Testis (tissue), 2 donors: ENCODE measurements at regions not wholly inside any gene's neighbourhood (a gene's known extent, or its start where the extent isn't known, plus 50 kb on each side); places are given as distances from the start of the nearest gene placed in this dataset.
"Not testable (repeated sequence)": the region's sequence is repeated elsewhere in the genome, so short reads cannot be mapped to it uniquely, and the experiment has no call there.

Experiments
- DNase-seq: peaks from one replicate; pipeline ENCODE4 v3.0.0-alpha.2; 2019
- H3K27ac ChIP-seq, 2 donors: fragments of 200-600 bp; sonication (generic); one replicate each; pipeline ENCODE4 v1.5.1; 2019
- H3K27me3 ChIP-seq: fragments of 200-600 bp; sonication (generic); one replicate; pipeline ENCODE4 v1.5.1; 2019
- H3K36me3 ChIP-seq: fragments of 200-600 bp; sonication (generic); one replicate; pipeline ENCODE4 v1.5.1; 2017; ENCODE audit warnings: low read depth; ENCODE audit errors: missing control alignments
- H3K4me1 ChIP-seq: fragments of 200-600 bp; sonication (generic); one replicate; pipeline ENCODE4 v1.5.1; 2019
- H3K4me3 ChIP-seq, 2 donors: fragments of 200-600 bp; sonication (generic); one replicate each; pipeline ENCODE4 v1.5.1; 2017 to 2019
- H3K9me3 ChIP-seq: fragments of 200-600 bp; sonication (generic); one replicate; pipeline ENCODE4 v1.5.1; 2017
- POLR2A ChIP-seq: fragments of 450-650 bp; IDR thresholded peaks from one replicate; pipeline ENCODE4 v1.6.1; 2017; ENCODE audit warnings: antibody characterized with exemption, mild to moderate bottlenecking, moderate library complexity
- WGBS, 2 donors: methylation state at CpG; one replicate each; pipeline ENCODE4 v1.1.5; 2018; 5-methylcytosine and 5-hydroxymethylcytosine counted together
- intact Hi-C: fragments of 100-400 bp; cut with DNase I; formaldehyde crosslinking; loops from one replicate; pipeline ENCODE4 v1.15.1; 2023; ENCODE audit warnings: low total_unique reads
- TF ChIP-seq, protein P1 (sequence below), 3 experiments: fragments of 450-650 bp in 2 of 3; fragments of 200-600 bp in 1 of 3; sonication (generic) in 1 of 3; IDR thresholded peaks; one replicate each; pipeline ENCODE4 v1.5.1; 2016 to 2019; ENCODE audit warnings: antibody characterized with exemption in 3 of 3, mild to moderate bottlenecking in 2 of 3, moderate library complexity in 1 of 3

DNA sequence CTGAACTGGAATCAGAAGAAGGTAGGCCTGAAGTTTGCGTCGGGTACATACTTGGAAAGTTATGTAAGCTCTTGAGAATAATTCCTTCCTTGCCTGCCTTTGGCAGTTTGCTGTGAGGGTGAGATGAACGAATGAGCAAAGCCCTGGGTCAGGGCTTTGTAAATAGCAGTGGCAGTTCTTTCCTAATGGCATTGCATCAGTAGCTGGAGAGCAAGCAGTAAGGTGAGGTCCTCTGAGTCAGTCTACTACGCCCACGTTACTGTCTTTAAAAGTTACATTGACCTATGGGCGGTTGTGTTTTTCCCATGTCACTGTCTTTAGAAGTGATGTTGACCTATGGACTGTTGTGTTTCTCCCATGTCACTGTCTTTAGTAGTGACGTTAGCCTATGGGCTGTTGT, 179.1 kb upstream of the E2F8 start:
- DNase-seq: no peak
- TF ChIP-seq, protein P1, sequence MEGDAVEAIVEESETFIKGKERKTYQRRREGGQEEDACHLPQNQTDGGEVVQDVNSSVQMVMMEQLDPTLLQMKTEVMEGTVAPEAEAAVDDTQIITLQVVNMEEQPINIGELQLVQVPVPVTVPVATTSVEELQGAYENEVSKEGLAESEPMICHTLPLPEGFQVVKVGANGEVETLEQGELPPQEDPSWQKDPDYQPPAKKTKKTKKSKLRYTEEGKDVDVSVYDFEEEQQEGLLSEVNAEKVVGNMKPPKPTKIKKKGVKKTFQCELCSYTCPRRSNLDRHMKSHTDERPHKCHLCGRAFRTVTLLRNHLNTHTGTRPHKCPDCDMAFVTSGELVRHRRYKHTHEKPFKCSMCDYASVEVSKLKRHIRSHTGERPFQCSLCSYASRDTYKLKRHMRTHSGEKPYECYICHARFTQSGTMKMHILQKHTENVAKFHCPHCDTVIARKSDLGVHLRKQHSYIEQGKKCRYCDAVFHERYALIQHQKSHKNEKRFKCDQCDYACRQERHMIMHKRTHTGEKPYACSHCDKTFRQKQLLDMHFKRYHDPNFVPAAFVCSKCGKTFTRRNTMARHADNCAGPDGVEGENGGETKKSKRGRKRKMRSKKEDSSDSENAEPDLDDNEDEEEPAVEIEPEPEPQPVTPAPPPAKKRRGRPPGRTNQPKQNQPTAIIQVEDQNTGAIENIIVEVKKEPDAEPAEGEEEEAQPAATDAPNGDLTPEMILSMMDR (IDR thresholded peaks at IDR 0.05): no peak
- no peak for TF ChIP-seq POLR2A
- Histone ChIP-seq H3K9me3 (no peaks in the 10 kb centered on the region), H3K4me1 (no peaks in the 10 kb centered on the region), H3K4me3 (no peak overlapping the region), H3K27ac (no peak overlapping the region), H3K27me3 (no peaks in the 10 kb centered on the region), H3K36me3 (no peaks in the 10 kb centered on the region)
- intact Hi-C loops: no loop called here
- 85% methylated on average over 7 of the region's 7 CpGs for WGBS, 2 donors

DNA sequence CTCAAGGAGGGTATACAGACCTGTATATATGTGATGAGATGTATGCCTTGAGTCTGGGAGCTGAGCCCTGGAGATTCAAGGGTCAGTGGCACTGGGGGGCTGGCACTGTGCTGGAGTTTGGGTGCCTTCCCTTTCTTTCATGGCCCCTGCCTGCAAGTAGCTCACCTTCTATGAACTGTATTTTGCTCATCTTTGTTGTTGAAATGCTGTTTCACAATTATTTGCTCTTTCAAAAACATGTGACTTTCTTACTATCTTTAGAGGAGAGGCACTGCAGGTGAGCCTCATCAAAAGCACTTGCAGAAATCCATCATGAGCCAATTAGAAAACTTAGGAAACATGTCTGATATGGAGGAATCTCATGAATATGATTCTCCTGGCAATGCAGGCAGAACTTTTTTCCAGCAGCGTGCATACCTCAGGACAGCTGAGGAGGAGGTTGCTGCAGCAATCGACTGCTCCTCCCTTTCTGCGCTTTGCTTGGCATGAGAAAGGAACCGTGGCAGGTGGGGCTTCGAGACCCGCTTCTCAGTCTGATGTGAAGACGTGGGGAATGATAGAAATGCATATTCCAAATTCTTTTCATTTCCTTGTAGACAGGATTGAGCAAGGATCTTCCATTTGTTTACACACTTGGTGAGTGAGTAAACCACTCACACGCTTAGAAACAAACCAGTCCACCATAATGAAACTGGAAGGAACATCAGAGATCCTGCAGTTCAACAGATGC, 178.4 kb upstream of the E2F8 start:
- H3K9me3 ChIP-seq: no peaks in the 10 kb centered on the region
- no peak overlapping the region for H3K27ac ChIP-seq
- intact Hi-C loops: no loop called here
- no peaks in the 10 kb centered on the region for H3K36me3 ChIP-seq
- H3K27me3 ChIP-seq: no peaks in the 10 kb centered on the region
- H3K4me3 ChIP-seq: no peak overlapping the region
- no peak for TF ChIP-seq POLR2A
- TF ChIP-seq, protein P1 (IDR thresholded peaks at IDR 0.05): no peak
- DNase-seq: no peak
- 33 to 51% methylated on average over 8 of the region's 8 CpGs for WGBS, 2 donors
- no peaks in the 10 kb centered on the region for H3K4me1 ChIP-seq

DNA sequence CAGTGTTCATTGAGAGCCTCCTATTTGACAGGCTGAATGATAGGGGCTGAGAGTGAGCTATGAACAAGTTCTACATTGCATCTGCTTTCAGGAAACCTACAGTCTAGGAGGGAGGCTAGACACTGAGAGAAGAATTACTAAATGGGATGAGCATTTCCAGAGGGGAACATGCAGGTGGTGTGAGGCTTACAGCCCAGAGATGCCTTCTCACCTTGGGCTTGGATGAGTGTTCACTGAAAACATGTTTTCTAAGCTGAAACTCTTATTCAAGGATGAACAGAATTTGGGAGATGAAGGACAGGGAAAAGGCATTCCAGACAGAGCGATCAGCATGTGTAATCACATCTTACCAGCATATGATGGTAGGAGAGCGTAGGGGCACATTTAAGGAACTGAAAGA, 177.5 kb upstream of the E2F8 start:
- H3K36me3 ChIP-seq: no peaks in the 10 kb centered on the region
- TF ChIP-seq, protein P1 (IDR thresholded peaks at IDR 0.05): no peak
- TF ChIP-seq POLR2A: no peak
- DNase-seq: no peak
- H3K4me1 ChIP-seq: no peaks in the 10 kb centered on the region
- H3K4me3 ChIP-seq: no peak overlapping the region
- no peak overlapping the region for H3K27ac ChIP-seq
- H3K9me3 ChIP-seq: no peaks in the 10 kb centered on the region
- intact Hi-C loops: no loop called here
- WGBS, 2 donors: 92 to 100% methylated on average over 2 of the region's 2 CpGs
- no peaks in the 10 kb centered on the region for H3K27me3 ChIP-seq

DNA sequence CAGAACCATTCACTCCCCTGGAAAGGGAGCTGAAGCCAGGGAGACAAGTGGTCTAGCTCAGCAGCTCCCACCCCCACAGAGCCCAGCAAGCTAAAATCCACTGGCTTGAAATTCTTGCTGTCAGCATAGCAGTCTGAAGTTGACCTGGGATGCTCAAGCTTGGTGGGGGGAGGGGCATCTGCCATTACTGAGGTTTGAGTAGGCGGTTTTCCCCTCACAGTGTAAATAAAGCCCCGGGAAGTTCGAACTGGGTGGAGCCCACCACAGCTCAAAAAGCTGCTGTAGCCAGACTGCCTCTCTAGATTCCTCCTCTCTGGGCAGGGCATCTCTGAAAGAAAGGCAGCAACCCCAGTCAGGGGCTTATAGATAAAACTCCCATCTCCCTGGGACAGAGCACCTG, 171.3 kb upstream of the E2F8 start:
- H3K27ac ChIP-seq, H3K4me1 ChIP-seq, H3K4me3 ChIP-seq, H3K27me3 ChIP-seq, DNase-seq, intact Hi-C loops, H3K36me3 ChIP-seq, H3K9me3 ChIP-seq: not testable (repeated sequence)
- 23 to 31% methylated on average over 3 of the region's 3 CpGs for WGBS, 2 donors

DNA sequence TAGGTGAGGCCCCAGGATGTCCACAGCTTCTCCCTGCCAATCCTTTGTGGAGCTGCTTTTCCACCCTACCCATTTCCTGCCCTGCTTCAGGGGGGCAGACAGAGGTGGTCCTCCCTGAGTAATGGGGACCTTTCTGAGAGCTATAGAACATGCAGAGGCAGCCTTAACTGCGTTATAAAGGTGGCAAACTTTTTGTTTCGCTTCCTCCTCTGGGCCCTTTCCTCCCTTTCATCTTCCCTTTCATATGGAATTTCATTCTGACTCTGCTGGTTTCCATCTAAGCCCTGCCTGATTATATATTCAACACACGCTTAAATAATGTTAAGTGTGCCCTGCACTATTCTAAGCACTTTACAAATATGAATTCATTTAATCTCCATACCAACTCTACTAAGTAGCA, 169.3 kb upstream of the E2F8 start:
- Histone ChIP-seq H3K4me3 (no peak overlapping the region), H3K36me3 (no peaks in the 10 kb centered on the region), H3K27me3 (no peaks in the 10 kb centered on the region), H3K4me1 (no peaks in the 10 kb centered on the region), H3K27ac (no peak overlapping the region), H3K9me3 (no peaks in the 10 kb centered on the region)
- no peak for TF ChIP-seq POLR2A
- TF ChIP-seq, protein P1 (IDR thresholded peaks at IDR 0.05): no peak
- DNase-seq: no peak
- intact Hi-C loops: no loop called here
- 86 to 94% methylated on average over 3 of the region's 3 CpGs for WGBS, 2 donors
